ENCODE measurements at regions not wholly inside any gene's neighbourhood (a gene's known extent, or its start where the extent isn't known, plus 50 kb on each side); places are given as distances from the start of the nearest gene placed in this dataset.

- Mint-ChIP-seq H3K9me3 (no peaks in the 10 kb centered on the region), H3K4me3 (no peak overlapping the region), H3K4me1 (peaks cover 43% of the 10 kb centered on the region), H3K27ac (peak overlapping the region; percentile 57), H3K36me3 (no peaks in the 10 kb centered on the region), H3K27me3 (ENCODE audit: low read depth) (no peaks in the 10 kb centered on the region)
- TF ChIP-seq CTCF (IDR thresholded peaks at IDR 0.05; ENCODE audit: unreplicated experiment): no peak
- no peak for DNase-seq (ENCODE audit: low spot score in 2 of 2, unreplicated experiment in 2 of 2)
Observed at GRCh38 chr12:92078167-92079053, 67.2 kb downstream of the BTG1 start.

- no peak for TF ChIP-seq CTCF (IDR thresholded peaks at IDR 0.05; ENCODE audit: unreplicated experiment)
- peak overlapping the region; percentile 57 for H3K27ac Mint-ChIP-seq
- H3K36me3 Mint-ChIP-seq: no peaks in the 10 kb centered on the region
- H3K9me3 Mint-ChIP-seq: no peaks in the 10 kb centered on the region
- H3K4me1 Mint-ChIP-seq: peaks cover 43% of the 10 kb centered on the region
- no peak for DNase-seq (ENCODE audit: low spot score in 2 of 2, unreplicated experiment in 2 of 2)
- no peak overlapping the region for H3K4me3 Mint-ChIP-seq
- H3K27me3 Mint-ChIP-seq (ENCODE audit: low read depth): no peaks in the 10 kb centered on the region
Observed at GRCh38 chr12:92077530-92077929, 68.1 kb downstream of the BTG1 start.

- no peak for TF ChIP-seq CTCF (IDR thresholded peaks at IDR 0.05; ENCODE audit: unreplicated experiment)
- Mint-ChIP-seq H3K27ac (peak overlapping the region; percentile 81), H3K9me3 (no peaks in the 10 kb centered on the region), H3K27me3 (ENCODE audit: low read depth) (no peaks in the 10 kb centered on the region), H3K4me1 (peaks cover 43% of the 10 kb centered on the region), H3K4me3 (no peak overlapping the region), H3K36me3 (no peaks in the 10 kb centered on the region)
- no peak for DNase-seq (ENCODE audit: low spot score in 2 of 2, unreplicated experiment in 2 of 2)
Observed at GRCh38 chr12:92076101-92076500, 69.5 kb downstream of the BTG1 start.

GRCh38 chr12:92075425-92075914 lies 70.2 kb downstream of the BTG1 start:
- Mint-ChIP-seq H3K27me3 (ENCODE audit: low read depth) (no peaks in the 10 kb centered on the region), H3K36me3 (no peaks in the 10 kb centered on the region), H3K27ac (peak overlapping the region; percentile 81), H3K9me3 (no peaks in the 10 kb centered on the region), H3K4me3 (no peak overlapping the region), H3K4me1 (peaks cover 39% of the 10 kb centered on the region)
- no peak for DNase-seq (ENCODE audit: low spot score in 2 of 2, unreplicated experiment in 2 of 2)
- TF ChIP-seq CTCF (IDR thresholded peaks at IDR 0.05; ENCODE audit: unreplicated experiment): no peak

GRCh38 chr12:92074889-92075288 lies 70.8 kb downstream of the BTG1 start:
- TF ChIP-seq CTCF (IDR thresholded peaks at IDR 0.05; ENCODE audit: unreplicated experiment): no peak
- Mint-ChIP-seq H3K27ac (peak overlapping the region; percentile 81), H3K4me3 (no peak overlapping the region), H3K9me3 (no peaks in the 10 kb centered on the region), H3K4me1 (peaks cover 40% of the 10 kb centered on the region), H3K36me3 (no peaks in the 10 kb centered on the region), H3K27me3 (ENCODE audit: low read depth) (no peaks in the 10 kb centered on the region)
- no peak for DNase-seq (ENCODE audit: low spot score in 2 of 2, unreplicated experiment in 2 of 2)

Measured in mesothelial cell of epicardium (in vitro differentiated cells).